ENCODE measurements at regions not wholly inside any gene's neighbourhood (a gene's known extent, or its start where the extent isn't known, plus 50 kb on each side); places are given as distances from the start of the nearest gene placed in this dataset.
"Not testable (repeated sequence)": the region's sequence is repeated elsewhere in the genome, so short reads cannot be mapped to it uniquely, and the experiment has no call there.

GRCh38 chrX:65331371-65331770 is 203.2 kb downstream of the LAS1L start:
- TF ChIP-seq ZNF384 (IDR thresholded peaks at IDR 0.05), result no peak
- no peak for DNase-seq (ENCODE audit: extremely low spot score)
- CTCF ChIA-PET, result no interaction called here
- POLR2A ChIA-PET, result no interaction called here

DNA sequence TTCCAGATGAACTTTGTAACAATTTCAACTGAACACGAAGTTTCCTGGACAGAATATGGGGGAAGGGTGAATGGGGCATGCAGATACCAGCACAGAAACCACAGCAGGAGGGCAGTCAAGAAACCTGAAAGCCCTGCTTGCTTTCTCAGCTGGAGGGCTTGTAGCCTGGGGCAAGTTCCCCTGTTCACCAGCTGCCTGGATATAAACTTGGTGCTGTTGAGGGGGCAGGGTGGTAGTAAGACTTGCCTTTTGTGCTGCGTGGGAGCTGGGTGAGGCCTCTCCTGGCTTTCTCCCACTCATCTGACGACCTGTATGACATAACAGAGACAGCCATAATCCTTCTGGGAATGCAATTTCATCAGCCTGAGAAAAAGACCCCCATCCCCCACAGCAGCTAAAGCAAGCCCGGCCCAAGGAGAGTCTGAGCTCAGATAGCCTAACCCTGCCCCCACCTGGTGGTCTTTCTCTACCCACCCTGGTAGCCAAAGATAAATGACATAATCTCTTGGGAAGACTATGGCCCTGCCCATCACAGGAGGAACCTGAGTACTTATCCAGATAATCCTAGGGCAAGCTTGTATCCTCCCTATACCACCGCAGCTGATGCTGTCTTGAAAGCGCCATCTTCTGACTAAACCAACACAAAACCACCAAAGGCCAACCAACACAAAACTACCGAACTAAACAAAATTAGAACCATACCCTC is 234.3 kb downstream of the LAS1L start:
- no peak for DNase-seq (ENCODE audit: extremely low spot score)
- POLR2A ChIA-PET, result no interaction called here
- TF ChIP-seq ZNF384 (IDR thresholded peaks at IDR 0.05) (no peak), SP1 (IDR thresholded peaks at IDR 0.05) (no peak), ARNT (IDR thresholded peaks at IDR 0.05) (no peak), FOXM1 (IDR thresholded peaks at IDR 0.05; ENCODE audit: borderline replicate concordance) (no peak), BHLHE40 (IDR thresholded peaks at IDR 0.05; ENCODE audit: borderline replicate concordance) (no peak), HDGF (IDR thresholded peaks at IDR 0.05; ENCODE audit: borderline replicate concordance) (no peak), CTBP1 (IDR thresholded peaks at IDR 0.05; ENCODE audit: borderline replicate concordance) (no peak), FOXA1 (IDR thresholded peaks at IDR 0.05) (no peak), NFRKB (IDR thresholded peaks at IDR 0.05) (no peak), PKNOX1 (IDR thresholded peaks at IDR 0.05) (no peak), L3MBTL2 (conservative IDR thresholded peaks at IDR 0.05) (no peak), ELF4 (IDR thresholded peaks at IDR 0.05) (no peak), FOXK2 (IDR thresholded peaks at IDR 0.05) (no peak), SUZ12 (IDR thresholded peaks at IDR 0.05) (no peak), LEF1 (IDR thresholded peaks at IDR 0.05; ENCODE audit: borderline replicate concordance) (no peak)
- CTCF ChIA-PET, result no interaction called here

- CTCF ChIA-PET; DNase-seq (ENCODE audit: extremely low spot score); POLR2A ChIA-PET: not testable (repeated sequence)
Observed at GRCh38 chrX:65282905-65283304, 251.7 kb downstream of the LAS1L start.

- ChIA-PET CTCF (no interaction called here), POLR2A (no interaction called here)
- TF ChIP-seq FOXM1 (IDR thresholded peaks at IDR 0.05; ENCODE audit: borderline replicate concordance), result no peak
- no peak for TF ChIP-seq NFRKB (IDR thresholded peaks at IDR 0.05)
- no peak for TF ChIP-seq FOXK2 (IDR thresholded peaks at IDR 0.05)
- TF ChIP-seq BHLHE40 (IDR thresholded peaks at IDR 0.05; ENCODE audit: borderline replicate concordance), result no peak
- no peak for TF ChIP-seq TARDBP (IDR thresholded peaks at IDR 0.05)
- no peak for TF ChIP-seq ZNF384 (IDR thresholded peaks at IDR 0.05)
- no peak for DNase-seq (ENCODE audit: extremely low spot score)
Observed at GRCh38 chrX:65273152-65273551, 261.4 kb downstream of the LAS1L start.

- TF ChIP-seq LEF1 (IDR thresholded peaks at IDR 0.05; ENCODE audit: borderline replicate concordance), result no peak
- TF ChIP-seq HDGF (IDR thresholded peaks at IDR 0.05; ENCODE audit: borderline replicate concordance), result no peak
- no peak for TF ChIP-seq TARDBP (IDR thresholded peaks at IDR 0.05)
- TF ChIP-seq ELF4 (IDR thresholded peaks at IDR 0.05), result no peak
- no peak for TF ChIP-seq CTBP1 (IDR thresholded peaks at IDR 0.05; ENCODE audit: borderline replicate concordance)
- TF ChIP-seq BHLHE40 (IDR thresholded peaks at IDR 0.05; ENCODE audit: borderline replicate concordance), result no peak
- TF ChIP-seq L3MBTL2 (conservative IDR thresholded peaks at IDR 0.05), result no peak
- TF ChIP-seq FOXM1 (IDR thresholded peaks at IDR 0.05; ENCODE audit: borderline replicate concordance), result no peak
- TF ChIP-seq NFRKB (IDR thresholded peaks at IDR 0.05), result no peak
- no peak for TF ChIP-seq FOXK2 (IDR thresholded peaks at IDR 0.05)
- no peak for TF ChIP-seq SUZ12 (IDR thresholded peaks at IDR 0.05)
- DNase-seq (ENCODE audit: extremely low spot score), result no peak
- POLR2A ChIA-PET, result no interaction called here
- CTCF ChIA-PET, result no interaction called here
Observed at GRCh38 chrX:65266482-65266881, 268.1 kb downstream of the LAS1L start.

- no peak for DNase-seq (ENCODE audit: extremely low spot score)
- POLR2A ChIA-PET, result no interaction called here
- CTCF ChIA-PET, result no interaction called here
- TF ChIP-seq PKNOX1 (IDR thresholded peaks at IDR 0.05) (no peak), FOXM1 (IDR thresholded peaks at IDR 0.05; ENCODE audit: borderline replicate concordance) (no peak), ELF4 (IDR thresholded peaks at IDR 0.05) (no peak), TARDBP (IDR thresholded peaks at IDR 0.05) (no peak), CTBP1 (IDR thresholded peaks at IDR 0.05; ENCODE audit: borderline replicate concordance) (no peak), ARNT (IDR thresholded peaks at IDR 0.05) (no peak), L3MBTL2 (conservative IDR thresholded peaks at IDR 0.05) (no peak), LEF1 (IDR thresholded peaks at IDR 0.05; ENCODE audit: borderline replicate concordance) (no peak), FOXK2 (IDR thresholded peaks at IDR 0.05) (no peak), FOXA1 (IDR thresholded peaks at IDR 0.05) (no peak)
Observed at GRCh38 chrX:65253817-65254216, 277.6 kb upstream of the ZC4H2 start.

GRCh38 chrX:65241059-65241721 is 264.9 kb upstream of the ZC4H2 start:
- POLR2A ChIA-PET, result no interaction called here

More at GRCh38 chrX:65241059-65241721, 264.9 kb upstream of the ZC4H2 start:
- DNase-seq (ENCODE audit: extremely low spot score), result no peak
- TF ChIP-seq ELF4 (IDR thresholded peaks at IDR 0.05), result no peak
- no peak for TF ChIP-seq TARDBP (IDR thresholded peaks at IDR 0.05)
- TF ChIP-seq ARNT (IDR thresholded peaks at IDR 0.05), result no peak
- no peak for TF ChIP-seq BHLHE40 (IDR thresholded peaks at IDR 0.05; ENCODE audit: borderline replicate concordance)
- no peak for TF ChIP-seq PKNOX1 (IDR thresholded peaks at IDR 0.05)
- TF ChIP-seq FOXA1 (IDR thresholded peaks at IDR 0.05), result no peak
- no peak for TF ChIP-seq FOXM1 (IDR thresholded peaks at IDR 0.05; ENCODE audit: borderline replicate concordance)
- no peak for TF ChIP-seq SP1 (IDR thresholded peaks at IDR 0.05)
- no peak for TF ChIP-seq CTBP1 (IDR thresholded peaks at IDR 0.05; ENCODE audit: borderline replicate concordance)
- no peak for TF ChIP-seq NFRKB (IDR thresholded peaks at IDR 0.05)
- no peak for TF ChIP-seq FOXK2 (IDR thresholded peaks at IDR 0.05)
- TF ChIP-seq SUZ12 (IDR thresholded peaks at IDR 0.05), result no peak
- no peak for TF ChIP-seq HDGF (IDR thresholded peaks at IDR 0.05; ENCODE audit: borderline replicate concordance)
- no peak for TF ChIP-seq L3MBTL2 (conservative IDR thresholded peaks at IDR 0.05)
- no peak for TF ChIP-seq LEF1 (IDR thresholded peaks at IDR 0.05; ENCODE audit: borderline replicate concordance)
- no peak for TF ChIP-seq ZNF384 (IDR thresholded peaks at IDR 0.05)
- CTCF ChIA-PET, result no interaction called here
